ENCODE measurements at regions not wholly inside any gene's neighbourhood (a gene's known extent, or its start where the extent isn't known, plus 50 kb on each side); places are given as distances from the start of the nearest gene placed in this dataset.

DNA sequence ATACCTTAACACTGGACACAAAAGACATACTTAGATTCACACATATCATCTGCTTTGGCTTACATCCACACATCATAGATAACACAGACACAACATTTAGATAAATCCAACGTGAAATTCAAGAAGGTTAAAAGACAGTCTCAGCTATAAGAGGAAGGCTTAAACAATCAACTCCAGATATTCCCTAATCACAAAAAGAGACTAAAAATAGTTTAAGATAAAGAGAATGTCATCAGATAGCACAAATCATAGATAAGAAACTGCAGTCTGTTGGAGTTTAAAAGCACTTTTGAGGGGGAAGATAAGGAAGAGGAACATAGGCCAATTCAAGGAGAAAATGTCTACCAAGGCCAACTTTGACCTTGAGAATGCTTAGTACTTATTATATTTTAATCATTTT, 504.8 kb downstream of the JRKL start:
- no peak for DNase-seq (ENCODE audit: low spot score)

- DNase-seq (ENCODE audit: low spot score): no peak
Observed at GRCh38 chr11:96899971-96900370, 510.2 kb downstream of the JRKL start.

DNA sequence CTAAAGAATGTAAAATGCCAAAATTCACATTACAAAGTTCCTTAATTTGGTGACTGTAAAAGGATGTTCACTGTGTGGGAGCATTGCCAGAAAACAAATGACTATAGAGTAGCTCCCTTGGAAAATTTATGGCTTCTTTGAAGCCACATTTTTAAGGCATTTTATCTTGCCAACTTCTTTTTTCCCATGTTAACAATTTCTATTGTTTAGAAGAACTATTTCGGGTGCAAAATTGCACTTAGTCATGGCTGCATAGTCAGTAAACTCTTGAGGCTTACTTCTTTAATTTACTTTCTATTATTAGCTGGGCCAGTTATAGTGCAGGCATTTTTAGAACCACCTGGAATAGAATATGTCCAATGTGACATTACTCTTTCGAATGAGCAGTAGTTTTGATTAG, 515.3 kb downstream of the JRKL start:
- DNase-seq (ENCODE audit: low spot score): no peak

DNA sequence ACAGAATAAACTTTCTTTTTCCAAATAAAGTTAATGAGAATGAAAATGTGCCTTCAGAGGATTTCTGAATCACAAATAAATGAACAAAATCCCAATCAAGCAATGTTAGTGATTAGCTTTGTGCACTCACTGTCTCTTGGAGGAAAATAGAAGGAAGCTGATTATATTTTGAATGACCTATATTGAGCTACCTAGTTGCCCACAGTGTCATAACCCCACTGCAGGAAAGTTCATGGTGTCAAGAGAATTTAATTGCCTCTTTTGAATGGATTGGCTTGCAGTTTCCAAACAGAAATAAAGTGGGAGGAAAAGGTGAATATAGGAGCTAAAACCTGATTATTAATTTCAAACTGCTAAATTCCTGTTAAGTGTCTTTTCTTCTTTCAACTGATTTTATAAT, 515.9 kb downstream of the JRKL start:
- no peak for DNase-seq (ENCODE audit: low spot score)

DNA sequence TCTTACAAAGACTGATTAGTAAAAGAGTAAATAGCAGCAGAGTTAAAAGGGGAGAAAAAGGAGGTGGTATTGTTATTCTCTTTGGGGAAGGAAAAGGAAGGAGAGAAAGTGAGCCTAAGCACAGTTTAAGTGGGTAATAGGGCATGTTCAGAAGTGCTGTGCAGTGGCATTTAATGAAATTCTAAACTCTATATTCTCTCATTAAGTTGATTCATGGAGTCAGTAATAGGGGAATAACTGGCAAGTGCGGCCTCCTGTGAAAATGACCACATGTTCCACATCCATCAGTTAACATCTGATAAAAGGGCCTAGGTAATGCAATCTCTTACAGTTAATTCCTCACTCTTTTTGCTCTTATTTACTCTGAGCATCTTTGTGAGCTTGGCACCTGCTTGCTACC, 516.7 kb downstream of the JRKL start:
- no peak for DNase-seq (ENCODE audit: low spot score)

DNA sequence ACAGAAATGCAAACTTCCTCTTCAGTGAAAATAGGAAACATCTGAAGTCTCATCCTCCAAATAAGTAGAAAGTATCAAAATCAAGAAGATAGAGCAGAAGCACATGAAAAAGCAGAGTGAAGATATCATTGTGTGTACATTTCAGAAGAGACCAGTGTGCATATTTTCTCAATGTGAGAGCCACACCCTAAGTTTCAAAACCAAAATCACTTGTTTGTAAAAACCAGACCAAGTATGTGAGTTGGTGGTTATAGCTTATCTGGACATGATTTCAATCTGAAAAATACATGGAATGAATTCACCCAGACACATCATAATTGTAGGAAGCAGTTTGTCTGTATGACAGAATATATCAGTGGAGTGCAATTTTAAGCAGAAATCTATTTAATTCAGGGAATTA, 536.0 kb downstream of the JRKL start:
- no peak for DNase-seq (ENCODE audit: low spot score)

DNA sequence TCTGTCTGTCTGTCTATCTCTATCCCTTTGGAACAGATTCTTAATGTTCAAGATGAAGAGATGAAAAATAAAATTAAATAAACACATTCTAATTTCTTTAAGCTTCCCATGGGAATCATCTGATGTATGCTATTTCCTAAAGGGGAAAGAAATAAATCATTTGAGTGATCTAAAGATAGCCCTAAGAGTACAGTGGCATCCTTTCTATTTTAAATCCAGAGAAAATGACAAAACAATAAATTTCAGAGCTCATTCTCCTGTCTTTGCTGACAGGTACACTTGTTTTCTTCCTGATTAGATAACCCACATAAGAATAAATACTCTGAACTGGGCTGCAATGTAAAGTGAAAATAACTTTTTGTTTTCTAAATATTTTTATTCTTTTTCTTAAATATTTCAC, 550.4 kb downstream of the JRKL start:
- DNase-seq (ENCODE audit: low spot score): no peak

- no peak for DNase-seq (ENCODE audit: low spot score)
Observed at GRCh38 chr11:96942855-96943254, 553.0 kb downstream of the JRKL start.

DNA sequence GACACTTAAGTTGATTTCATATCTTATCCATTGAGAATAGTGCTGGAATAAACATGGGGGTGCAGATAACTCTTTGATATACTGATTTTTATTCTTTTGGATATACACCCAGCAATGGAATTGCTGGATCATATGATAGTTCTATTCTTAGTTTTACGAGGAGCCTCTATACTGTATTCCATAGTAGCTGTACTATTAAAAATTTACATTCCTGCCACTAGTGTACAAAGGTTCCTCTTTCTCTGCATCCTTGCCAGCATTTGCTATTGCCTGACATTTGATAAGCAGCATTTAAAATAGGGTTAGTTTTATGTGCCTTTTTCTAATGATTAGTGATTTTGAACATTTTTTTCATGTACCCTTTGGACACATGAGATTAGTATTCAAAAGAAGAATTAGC, 554.2 kb downstream of the JRKL start:
- DNase-seq (ENCODE audit: low spot score): no peak

DNA sequence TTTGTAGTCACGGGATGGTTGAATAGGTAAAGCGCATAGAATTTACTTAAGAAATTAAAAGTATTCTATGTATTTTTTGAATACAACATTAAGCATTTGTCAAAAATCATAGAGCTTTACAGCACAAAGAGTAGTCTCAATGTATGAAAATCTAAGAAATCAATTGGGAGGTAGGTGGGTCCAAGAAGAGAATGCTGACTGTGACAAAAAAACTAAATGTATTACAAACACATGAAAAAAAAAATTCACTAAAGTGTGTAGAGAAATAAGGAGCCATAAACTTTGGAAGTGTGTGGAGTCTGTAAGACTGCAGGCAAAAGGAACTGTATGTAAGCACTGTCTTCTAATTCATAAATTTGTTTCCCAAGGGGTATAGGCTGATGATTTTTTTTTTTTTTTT, 558.3 kb downstream of the JRKL start:
- no peak for DNase-seq (ENCODE audit: low spot score)

GRCh38 chr11:96949464-96949863, 559.7 kb downstream of the JRKL start:
- no peak for DNase-seq (ENCODE audit: low spot score)

DNA sequence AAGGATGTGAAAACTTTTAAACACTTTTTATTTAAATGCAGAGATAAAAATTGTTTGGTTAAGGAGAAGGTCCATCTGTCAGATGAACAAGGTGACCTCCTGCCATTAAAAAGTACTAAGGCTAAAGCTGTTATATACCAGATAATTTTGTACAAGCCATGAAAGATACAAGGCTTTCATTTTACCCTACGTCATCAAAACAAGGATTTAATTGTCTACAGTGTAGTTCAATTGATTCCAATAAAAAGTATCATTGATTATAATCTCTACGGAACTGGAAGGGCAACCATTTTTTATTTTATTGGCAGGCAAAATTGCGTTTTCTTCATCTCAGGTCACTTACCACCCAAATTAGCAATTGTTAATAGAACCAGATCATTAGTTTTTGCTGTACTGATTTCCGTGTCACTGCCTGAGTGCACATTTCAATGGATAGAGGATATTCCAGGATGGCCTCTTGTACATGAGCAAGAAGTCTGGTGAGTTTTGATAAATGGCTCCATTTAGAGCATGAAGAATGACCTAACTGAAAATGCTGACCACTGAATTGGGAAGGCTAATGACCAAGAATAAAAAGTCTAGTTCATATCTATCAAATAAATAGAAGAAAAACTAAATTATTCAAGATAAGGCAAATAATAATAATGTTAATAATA, 564.9 kb downstream of the JRKL start:
- DNase-seq (ENCODE audit: low spot score): no peak

DNA sequence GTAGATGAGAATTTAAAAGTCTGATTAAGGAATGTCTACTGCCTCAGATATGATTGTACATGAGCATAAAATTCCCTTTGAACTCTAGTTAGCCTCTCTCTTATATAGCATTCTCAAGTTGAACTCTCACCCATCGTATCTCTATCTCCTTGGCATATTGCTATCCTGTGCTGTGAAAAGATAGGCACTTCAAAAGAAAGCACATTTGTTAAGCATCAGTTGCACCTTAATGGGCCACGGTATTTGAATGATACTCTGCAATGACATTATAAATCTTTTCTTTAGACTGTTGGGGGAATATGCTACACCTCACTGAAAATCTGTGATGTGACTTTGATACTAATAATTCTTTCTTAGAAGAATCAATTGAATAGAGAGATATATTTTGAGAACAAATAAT, 570.7 kb downstream of the JRKL start:
- no peak for DNase-seq (ENCODE audit: low spot score)

DNA sequence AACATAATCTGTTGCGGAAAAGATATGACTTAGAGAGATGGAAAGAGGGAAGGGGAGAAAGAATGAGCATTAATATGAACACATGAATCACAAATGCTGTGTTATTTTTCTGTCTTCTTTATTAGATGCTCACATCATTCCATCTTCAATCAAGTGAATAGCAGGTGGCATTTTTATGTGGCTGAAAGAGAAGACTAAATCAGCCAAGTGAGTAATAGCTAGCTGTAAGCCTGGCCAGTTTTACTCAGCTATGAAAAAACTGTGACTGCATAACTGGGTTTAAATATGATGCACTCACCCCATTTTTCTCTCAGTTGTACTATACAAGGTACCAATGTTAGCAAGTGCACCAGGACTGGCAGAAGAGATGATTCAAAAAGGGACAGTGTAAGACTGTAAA, 571.1 kb downstream of the JRKL start:
- DNase-seq (ENCODE audit: low spot score): no peak

GRCh38 chr11:96961931-96962330, 572.1 kb downstream of the JRKL start:
- DNase-seq (ENCODE audit: low spot score): no peak

GRCh38 chr11:96963375-96963774, 573.6 kb downstream of the JRKL start:
- no peak for DNase-seq (ENCODE audit: low spot score)

DNA sequence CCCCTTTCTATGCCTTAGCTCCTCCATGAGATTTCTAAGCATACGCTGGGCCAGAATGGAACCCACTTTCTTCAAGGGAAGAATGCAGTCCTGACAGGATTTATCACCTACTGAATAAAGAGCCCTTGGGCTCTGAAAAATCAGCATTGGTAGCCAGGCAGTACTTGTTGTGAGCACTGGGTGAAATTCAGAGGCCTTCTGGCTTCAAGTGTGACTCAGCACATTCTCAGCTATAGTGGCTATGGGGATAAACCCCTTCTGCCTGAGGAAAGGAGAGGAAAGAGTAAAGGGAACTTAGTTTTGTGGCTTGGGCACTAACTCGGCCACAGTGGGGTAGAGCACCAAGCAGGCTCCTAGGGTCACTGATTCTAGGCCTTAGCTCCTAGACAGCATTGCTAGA, 574.8 kb downstream of the JRKL start:
- DNase-seq (ENCODE audit: low spot score): no peak

- DNase-seq (ENCODE audit: low spot score): no peak
Observed at GRCh38 chr11:96967616-96968015, 577.8 kb downstream of the JRKL start.

DNA sequence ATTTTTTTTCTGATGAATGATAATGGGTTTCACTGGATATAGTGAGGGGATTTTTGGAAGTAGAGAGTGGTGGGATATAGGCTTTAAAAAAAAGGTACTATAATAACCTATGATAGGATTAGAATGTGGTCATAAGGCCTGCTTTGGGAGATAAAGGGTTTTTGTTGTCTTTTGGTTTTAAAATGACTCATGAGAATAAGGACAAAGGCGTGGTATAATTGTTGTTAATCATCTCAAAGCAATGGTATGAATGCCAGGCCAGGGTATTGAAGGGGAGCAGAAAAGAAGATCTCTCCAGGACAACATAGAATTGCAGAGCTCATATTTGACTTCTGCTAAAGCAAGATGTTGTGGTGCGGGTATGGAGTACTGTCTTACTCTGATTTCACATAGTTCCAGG, 579.4 kb downstream of the JRKL start:
- DNase-seq (ENCODE audit: low spot score): no peak

DNA sequence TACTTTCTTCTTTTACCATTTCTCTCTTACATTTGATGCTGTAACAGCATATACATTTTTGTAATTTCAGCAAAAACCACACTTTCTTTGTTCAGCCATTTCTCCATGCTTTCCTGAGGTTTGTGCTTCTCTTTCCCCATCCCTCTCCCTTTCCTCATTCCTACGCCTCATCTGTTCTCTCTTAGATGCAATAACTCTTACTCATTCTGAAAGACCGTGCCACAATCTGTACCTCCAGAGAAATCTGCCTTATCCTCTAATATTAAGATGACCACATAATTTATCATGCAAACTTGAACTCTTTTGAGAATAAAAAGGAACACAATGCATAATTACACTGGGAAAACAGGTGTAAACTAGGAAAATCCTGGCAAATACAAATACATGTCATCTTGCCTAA, 588.9 kb downstream of the JRKL start:
- DNase-seq (ENCODE audit: low spot score): no peak

DNA sequence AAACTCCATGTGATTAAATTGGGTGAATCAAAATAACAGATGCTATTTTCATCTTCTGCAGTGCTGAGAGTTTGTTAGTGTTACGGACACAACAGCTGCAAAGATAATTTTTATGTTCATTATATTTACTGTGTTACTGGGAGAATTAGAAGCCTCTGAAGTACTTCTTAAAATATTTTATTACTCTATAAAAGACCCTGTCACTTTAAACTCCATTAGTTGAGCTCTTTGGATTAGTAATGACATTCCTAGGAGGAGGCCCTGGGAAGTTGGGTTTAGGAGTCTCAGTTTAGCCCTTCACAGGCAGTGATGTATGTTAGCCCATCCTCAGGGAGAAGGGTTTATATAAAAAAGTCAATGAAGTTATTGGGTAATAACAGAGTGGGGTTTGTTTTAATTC, 596.7 kb downstream of the JRKL start:
- DNase-seq (ENCODE audit: low spot score): no peak

GRCh38 chr11:96990914-96991313, 601.1 kb downstream of the JRKL start:
- DNase-seq (ENCODE audit: low spot score): no peak

DNA sequence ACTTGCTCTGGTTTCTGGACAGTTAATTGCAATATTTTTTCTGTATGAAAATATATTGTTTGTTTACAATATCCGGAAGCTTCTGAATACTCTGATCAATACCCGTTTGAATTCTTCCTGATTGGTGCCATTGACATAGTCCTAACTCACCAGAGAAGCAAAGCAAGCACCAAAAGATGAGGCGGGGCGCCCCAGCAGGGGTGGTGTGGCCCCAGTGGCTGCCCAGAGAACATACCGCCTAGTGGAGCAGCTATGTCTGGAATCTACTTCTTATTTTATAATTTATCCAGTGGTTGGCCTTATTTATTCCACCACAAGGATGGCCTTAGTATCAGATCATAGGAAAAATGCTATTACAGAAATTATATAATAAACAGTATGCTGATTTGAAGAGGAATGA, 610.7 kb downstream of the JRKL start:
- no peak for DNase-seq (ENCODE audit: low spot score)

GRCh38 chr11:97007283-97007682, 617.5 kb downstream of the JRKL start:
- DNase-seq (ENCODE audit: low spot score): no peak

GRCh38 chr11:97009613-97010012, 619.8 kb downstream of the JRKL start:
- no peak for DNase-seq (ENCODE audit: low spot score)

All from HuH-7 (cell line).